ENCODE measurements at regions not wholly inside any gene's neighbourhood (a gene's known extent, or its start where the extent isn't known, plus 50 kb on each side); places are given as distances from the start of the nearest gene placed in this dataset.

GRCh38 chr14:98059106-98059505 lies 1212.9 kb downstream of the BCL11B start:
- H2BK5ac ChIP-seq (ENCODE audit: low read depth, low read length, poor library complexity, severe bottlenecking) = no peak overlapping the region
- H3K56ac ChIP-seq (ENCODE audit: extremely low read depth, insufficient read depth, low read length) = no peak overlapping the region
- H3K27ac ChIP-seq (ENCODE audit: insufficient read depth, low read length) = no peak overlapping the region
- H3K9me3 ChIP-seq (ENCODE audit: control insufficient read depth, insufficient read depth, low read length) = peaks cover 15% of the 10 kb centered on the region; the same call in 1 of the 2 replicates
- H4K20me1 ChIP-seq (ENCODE audit: insufficient read depth, low read length) = no peaks in the 10 kb centered on the region
- H2BK120ac ChIP-seq (ENCODE audit: low read depth, low read length) = no peak overlapping the region
- no peak overlapping the region for H3K23ac ChIP-seq (ENCODE audit: low read depth, low read length)
- no peak overlapping the region for H4K5ac ChIP-seq (ENCODE audit: low read depth, low read length)
- ATAC-seq (ENCODE audit: low read depth) (no peak), DNase-seq (no peak)
- no peaks in the 10 kb centered on the region for H3K4me1 ChIP-seq (ENCODE audit: control insufficient read depth, insufficient read depth, low read length)
- H3K9me1 ChIP-seq (ENCODE audit: insufficient read depth, low read length) = no peaks in the 10 kb centered on the region
- BruUV-seq (replicated peaks) = no TSS peak
- H3K27me3 ChIP-seq (ENCODE audit: control insufficient read depth, insufficient read depth, low read length) = no peaks in the 10 kb centered on the region
- WGBS, 2 experiments (ENCODE audit: extremely low coverage in 2 of 2, insufficient read length in 1 of 2) = no CpG with 5 or more reads among the region's 5 CpGs
- ChIA-PET POLR2A (ENCODE audit: unreplicated experiment) (interaction anchor here (0.6 kb wide), 1 partner anchor 56 kb away, joined by 3 read pairs; no protein-coding TSS in a partner anchor), CTCF (no interaction called here)
- H3K4ac ChIP-seq (ENCODE audit: low read depth, low read length) = no peak overlapping the region
- H2AFZ ChIP-seq (replicated peaks; ENCODE audit: low read length, poor library complexity) = no peak overlapping the region
- H2AK5ac ChIP-seq (ENCODE audit: low read depth, low read length) = no peak overlapping the region
- no peak for TF ChIP-seq MXI1 (IDR thresholded peaks at IDR 0.05; ENCODE audit: borderline replicate concordance, low read depth, low read length)
- no peak for TF ChIP-seq POLR2A (IDR thresholded peaks at IDR 0.05; ENCODE audit: low read depth, low read length)
- no peak overlapping the region for H3K4me2 ChIP-seq (ENCODE audit: low read depth, low read length)
- no peaks in the 10 kb centered on the region for H3K36me3 ChIP-seq (ENCODE audit: control insufficient read depth, insufficient read depth, low read length)
- intact Hi-C loops (cut with micrococcal nuclease) = no loop called here
- no peak overlapping the region for H4K8ac ChIP-seq (ENCODE audit: low read depth in 2 of 2, low read length in 2 of 2)
- H2BK20ac ChIP-seq (ENCODE audit: low read depth, low read length) = no peak overlapping the region
- no peak overlapping the region for H2AK9ac ChIP-seq (replicated peaks; ENCODE audit: low read depth, low read length, poor library complexity)
- H3K79me1 ChIP-seq (ENCODE audit: low read depth in 1 of 2, low read length in 2 of 2) = no peaks in the 10 kb centered on the region
- in situ Hi-C loops (cut with MboI; ENCODE audit: low sequenced_read_pairs) = no loop called here
- no peak overlapping the region for H2BK15ac ChIP-seq (ENCODE audit: low read depth, low read length)
- no peak overlapping the region for H3K4me3 ChIP-seq (ENCODE audit: insufficient read depth, low read depth, low read length)
- H3K14ac ChIP-seq (replicated peaks; ENCODE audit: low read depth, low read length) = no peak overlapping the region
- H3K9ac ChIP-seq (ENCODE audit: low read depth, low read length) = no peak overlapping the region
- dilution Hi-C loops (cut with HindIII; ENCODE audit: low sequenced_read_pairs, unreplicated experiment) = no loop called here
- no peak overlapping the region for H3K18ac ChIP-seq (ENCODE audit: low read depth, low read length)
- no peak overlapping the region for H4K91ac ChIP-seq (ENCODE audit: insufficient read depth, low read depth, low read length)

All from IMR-90 (cell line).